ENCODE measurements at regions not wholly inside any gene's neighbourhood (a gene's known extent, or its start where the extent isn't known, plus 50 kb on each side); places are given as distances from the start of the nearest gene placed in this dataset.

GRCh38 chr9:75389101-75389500 is 300.8 kb downstream of the OSTF1 start:
- FAIRE-seq (no peak), DNase-seq (ENCODE audit: low read depth in 1 of 2, low spot score in 1 of 2) (no peak)
- CTCF ChIA-PET: interaction anchor here (0.6 kb wide), 1 partner anchor 1005 kb away, joined by 3 read pairs; the partner anchor contains the start of gene RFK

DNA sequence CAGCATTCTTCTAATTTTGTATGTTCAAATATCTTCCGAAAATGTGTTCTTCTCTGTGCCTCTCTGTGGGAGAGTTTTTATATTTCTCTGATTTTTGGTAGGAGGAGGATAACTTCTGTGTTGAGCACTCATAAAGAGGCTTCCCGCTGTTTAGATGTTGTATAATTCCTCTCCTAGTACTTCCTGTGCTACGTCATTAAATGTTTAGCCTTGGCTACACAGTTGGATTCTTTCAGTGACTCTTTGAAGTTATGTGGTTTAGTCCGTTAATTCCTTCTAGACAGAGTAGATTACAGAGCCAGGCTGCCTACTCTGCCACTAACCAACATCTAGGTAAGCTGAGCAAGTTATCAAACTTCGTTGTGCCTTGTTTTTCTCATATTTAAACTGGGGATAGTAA is 302.6 kb downstream of the OSTF1 start:
- TF ChIP-seq JUNB (IDR thresholded peaks at IDR 0.05): no peak
- TF ChIP-seq, protein P1, sequence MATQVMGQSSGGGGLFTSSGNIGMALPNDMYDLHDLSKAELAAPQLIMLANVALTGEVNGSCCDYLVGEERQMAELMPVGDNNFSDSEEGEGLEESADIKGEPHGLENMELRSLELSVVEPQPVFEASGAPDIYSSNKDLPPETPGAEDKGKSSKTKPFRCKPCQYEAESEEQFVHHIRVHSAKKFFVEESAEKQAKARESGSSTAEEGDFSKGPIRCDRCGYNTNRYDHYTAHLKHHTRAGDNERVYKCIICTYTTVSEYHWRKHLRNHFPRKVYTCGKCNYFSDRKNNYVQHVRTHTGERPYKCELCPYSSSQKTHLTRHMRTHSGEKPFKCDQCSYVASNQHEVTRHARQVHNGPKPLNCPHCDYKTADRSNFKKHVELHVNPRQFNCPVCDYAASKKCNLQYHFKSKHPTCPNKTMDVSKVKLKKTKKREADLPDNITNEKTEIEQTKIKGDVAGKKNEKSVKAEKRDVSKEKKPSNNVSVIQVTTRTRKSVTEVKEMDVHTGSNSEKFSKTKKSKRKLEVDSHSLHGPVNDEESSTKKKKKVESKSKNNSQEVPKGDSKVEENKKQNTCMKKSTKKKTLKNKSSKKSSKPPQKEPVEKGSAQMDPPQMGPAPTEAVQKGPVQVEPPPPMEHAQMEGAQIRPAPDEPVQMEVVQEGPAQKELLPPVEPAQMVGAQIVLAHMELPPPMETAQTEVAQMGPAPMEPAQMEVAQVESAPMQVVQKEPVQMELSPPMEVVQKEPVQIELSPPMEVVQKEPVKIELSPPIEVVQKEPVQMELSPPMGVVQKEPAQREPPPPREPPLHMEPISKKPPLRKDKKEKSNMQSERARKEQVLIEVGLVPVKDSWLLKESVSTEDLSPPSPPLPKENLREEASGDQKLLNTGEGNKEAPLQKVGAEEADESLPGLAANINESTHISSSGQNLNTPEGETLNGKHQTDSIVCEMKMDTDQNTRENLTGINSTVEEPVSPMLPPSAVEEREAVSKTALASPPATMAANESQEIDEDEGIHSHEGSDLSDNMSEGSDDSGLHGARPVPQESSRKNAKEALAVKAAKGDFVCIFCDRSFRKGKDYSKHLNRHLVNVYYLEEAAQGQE (IDR thresholded peaks at IDR 0.05): no peak
- TF ChIP-seq, protein P2, sequence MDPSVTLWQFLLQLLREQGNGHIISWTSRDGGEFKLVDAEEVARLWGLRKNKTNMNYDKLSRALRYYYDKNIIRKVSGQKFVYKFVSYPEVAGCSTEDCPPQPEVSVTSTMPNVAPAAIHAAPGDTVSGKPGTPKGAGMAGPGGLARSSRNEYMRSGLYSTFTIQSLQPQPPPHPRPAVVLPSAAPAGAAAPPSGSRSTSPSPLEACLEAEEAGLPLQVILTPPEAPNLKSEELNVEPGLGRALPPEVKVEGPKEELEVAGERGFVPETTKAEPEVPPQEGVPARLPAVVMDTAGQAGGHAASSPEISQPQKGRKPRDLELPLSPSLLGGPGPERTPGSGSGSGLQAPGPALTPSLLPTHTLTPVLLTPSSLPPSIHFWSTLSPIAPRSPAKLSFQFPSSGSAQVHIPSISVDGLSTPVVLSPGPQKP (IDR thresholded peaks at IDR 0.05; ENCODE audit: low read depth, low read length): no peak
- no peak for TF ChIP-seq TP53 (CRISPR knock-in tag; IDR thresholded peaks at IDR 0.05)
- no peak for TF ChIP-seq MYC (IDR thresholded peaks at IDR 0.05; ENCODE audit: borderline replicate concordance, low read length)
- no peak for TF ChIP-seq SMC3 (IDR thresholded peaks at IDR 0.05)
- no peak for TF ChIP-seq NR3C1 (IDR thresholded peaks at IDR 0.05)
- TF ChIP-seq POLR2A (IDR thresholded peaks at IDR 0.05; ENCODE audit: low read length): no peak
- TF ChIP-seq ESRRA (IDR thresholded peaks at IDR 0.05; ENCODE audit: borderline replicate concordance, low read length): no peak
- TF ChIP-seq ZC3H11A (IDR thresholded peaks at IDR 0.05): no peak
- TF ChIP-seq RCOR1 (IDR thresholded peaks at IDR 0.05; ENCODE audit: low read depth, low read length): no peak
- no peak for TF ChIP-seq CHD2 (IDR thresholded peaks at IDR 0.05; ENCODE audit: low read length, partially characterized antibody)
- no peak for TF ChIP-seq PHF8 (IDR thresholded peaks at IDR 0.05; ENCODE audit: borderline replicate concordance, low read depth)
- TF ChIP-seq CBX2 (IDR thresholded peaks at IDR 0.05; ENCODE audit: borderline replicate concordance, low read depth): no peak
- 2% methylated on average over 5 of the region's 5 CpGs for WGBS (ENCODE audit: missing lambda C conversion rate)
- FAIRE-seq (no peak), DNase-seq (ENCODE audit: low read depth in 1 of 2, low spot score in 1 of 2) (no peak), ATAC-seq (no peak)
- Histone ChIP-seq H3K4me1 (no peaks in the 10 kb centered on the region), H3K4me3 (no peak overlapping the region), H3K4me2 (no peak overlapping the region), H3K27ac (no peak overlapping the region), H3K9me3 (no peaks in the 10 kb centered on the region)
- ChIA-PET POLR2A (no interaction called here), CTCF (interaction anchor here (1.4 kb wide), 1 partner anchor 9 kb away, joined by 3 read pairs; no protein-coding TSS in a partner anchor)

More at GRCh38 chr9:75389101-75389500, 300.8 kb downstream of the OSTF1 start:
- no peak for TF ChIP-seq MAFK (IDR thresholded peaks at IDR 0.05; ENCODE audit: partially characterized antibody)
- no peak for ATAC-seq
- Histone ChIP-seq H3K9me3 (no peaks in the 10 kb centered on the region), H3K4me2 (no peak overlapping the region), H3K4me3 (no peak overlapping the region), H3K27ac (no peak overlapping the region), H3K4me1 (no peaks in the 10 kb centered on the region)
- WGBS (ENCODE audit: missing lambda C conversion rate): 0% methylated on average over 2 of the region's 2 CpGs
- POLR2A ChIA-PET: no interaction called here

DNA sequence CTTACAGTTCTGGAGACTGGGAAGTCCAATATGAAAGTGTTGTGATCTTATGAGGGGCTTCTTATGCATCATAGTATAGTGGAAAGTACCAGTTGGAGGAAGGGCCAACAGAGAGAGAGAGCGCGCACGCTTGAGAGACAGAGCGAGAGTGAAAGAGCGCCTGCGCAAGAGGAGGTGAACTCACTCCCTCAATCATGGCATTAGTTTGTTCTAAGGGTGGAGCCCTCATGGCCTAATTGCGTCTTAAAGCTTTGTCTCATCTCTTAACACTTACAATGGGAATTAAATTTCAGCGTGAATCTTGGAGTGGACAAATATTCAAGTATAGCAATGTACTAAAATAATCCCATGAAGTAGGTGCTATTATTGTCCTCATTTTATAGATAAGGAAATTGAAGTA is 303.2 kb downstream of the OSTF1 start:
- no peaks in the 10 kb centered on the region for H3K4me1 ChIP-seq
- H3K4me3 ChIP-seq: no peak overlapping the region
- H3K9me3 ChIP-seq: no peaks in the 10 kb centered on the region
- POLR2A ChIA-PET: no interaction called here
- H3K27ac ChIP-seq: no peak overlapping the region
- H3K4me2 ChIP-seq: no peak overlapping the region
- CTCF ChIA-PET: interaction anchor here (0.5 kb wide), 1 partner anchor 460 kb away, joined by 3 read pairs; no protein-coding TSS in a partner anchor
- DNase-seq (ENCODE audit: low read depth in 1 of 2, low spot score in 1 of 2) (no peak), FAIRE-seq (no peak), ATAC-seq (no peak)
- WGBS (ENCODE audit: missing lambda C conversion rate): 65% methylated on average over 8 of the region's 8 CpGs
- TF ChIP-seq CBX2 (IDR thresholded peaks at IDR 0.05; ENCODE audit: borderline replicate concordance, low read depth) (no peak), CBX8 (IDR thresholded peaks at IDR 0.05) (no peak), ZC3H11A (IDR thresholded peaks at IDR 0.05) (no peak), HOXB13 (CRISPR knock-in tag; IDR thresholded peaks at IDR 0.05; ENCODE audit: low read depth) (no peak), KDM1A (IDR thresholded peaks at IDR 0.05; ENCODE audit: low read depth) (no peak), RFX5 (IDR thresholded peaks at IDR 0.05) (no peak), RCOR1 (IDR thresholded peaks at IDR 0.05; ENCODE audit: low read depth, low read length) (no peak), PBX3 (IDR thresholded peaks at IDR 0.05) (no peak), POLR2A (IDR thresholded peaks at IDR 0.05; ENCODE audit: low read length) (no peak), HOXA7 (CRISPR knock-in tag; IDR thresholded peaks at IDR 0.05) (no peak), POLR2AphosphoS2 (conservative IDR thresholded peaks at IDR 0.05; ENCODE audit: low read length) (no peak), ZSCAN20 (CRISPR knock-in tag; IDR thresholded peaks at IDR 0.05) (no peak)
- TF ChIP-seq, protein P3, sequence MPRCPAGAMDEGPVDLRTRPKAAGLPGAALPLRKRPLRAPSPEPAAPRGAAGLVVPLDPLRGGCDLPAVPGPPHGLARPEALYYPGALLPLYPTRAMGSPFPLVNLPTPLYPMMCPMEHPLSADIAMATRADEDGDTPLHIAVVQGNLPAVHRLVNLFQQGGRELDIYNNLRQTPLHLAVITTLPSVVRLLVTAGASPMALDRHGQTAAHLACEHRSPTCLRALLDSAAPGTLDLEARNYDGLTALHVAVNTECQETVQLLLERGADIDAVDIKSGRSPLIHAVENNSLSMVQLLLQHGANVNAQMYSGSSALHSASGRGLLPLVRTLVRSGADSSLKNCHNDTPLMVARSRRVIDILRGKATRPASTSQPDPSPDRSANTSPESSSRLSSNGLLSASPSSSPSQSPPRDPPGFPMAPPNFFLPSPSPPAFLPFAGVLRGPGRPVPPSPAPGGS (IDR thresholded peaks at IDR 0.05): no peak
- TF ChIP-seq, protein P1 (IDR thresholded peaks at IDR 0.05): no peak
